OCI-LY7 (cell line): ENCODE measurements at regions not wholly inside any gene's neighbourhood (a gene's known extent, or its start where the extent isn't known, plus 50 kb on each side); places are given as distances from the start of the nearest gene placed in this dataset.

Source experiments
- EZH2phosphoT487 ChIP-seq: fragments of 200-600 bp; sonication (generic); IDR thresholded peaks from 2 replicates; pipeline ENCODE4 v1.6.1; 2018; ENCODE audit warnings: low read depth, borderline replicate concordance, mild to moderate bottlenecking, mixed run types, antibody characterized with exemption, low read length, moderate library complexity, mixed read lengths
- TF ChIP-seq, protein P1 (sequence below): fragments of 200-600 bp; sonication (generic); conservative IDR thresholded peaks from 2 replicates; pipeline ENCODE4 v1.5.1; 2014; ENCODE audit warnings: mild to moderate bottlenecking, antibody characterized with exemption, low read length, moderate library complexity, mixed read lengths

DNA sequence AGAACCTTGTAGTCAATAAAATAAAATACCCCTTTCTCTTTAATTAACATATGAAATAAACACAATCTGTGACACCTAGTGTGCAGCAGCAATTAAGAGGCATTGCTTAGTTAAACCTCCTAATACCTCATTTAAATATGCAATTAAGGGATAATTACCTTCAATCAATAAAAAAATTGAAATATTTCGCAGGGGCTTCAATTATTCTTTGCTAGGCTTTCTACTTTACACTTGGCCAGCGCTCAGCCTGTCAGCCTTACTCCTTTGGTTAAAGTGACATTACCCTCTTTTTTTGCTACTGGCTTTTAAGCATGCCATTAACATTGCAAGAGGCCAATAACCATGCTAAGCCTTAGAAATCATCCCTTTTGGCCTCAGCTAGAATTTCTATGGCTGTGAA, 327.5 kb upstream of the ZNF521 start:
- TF ChIP-seq, protein P1, sequence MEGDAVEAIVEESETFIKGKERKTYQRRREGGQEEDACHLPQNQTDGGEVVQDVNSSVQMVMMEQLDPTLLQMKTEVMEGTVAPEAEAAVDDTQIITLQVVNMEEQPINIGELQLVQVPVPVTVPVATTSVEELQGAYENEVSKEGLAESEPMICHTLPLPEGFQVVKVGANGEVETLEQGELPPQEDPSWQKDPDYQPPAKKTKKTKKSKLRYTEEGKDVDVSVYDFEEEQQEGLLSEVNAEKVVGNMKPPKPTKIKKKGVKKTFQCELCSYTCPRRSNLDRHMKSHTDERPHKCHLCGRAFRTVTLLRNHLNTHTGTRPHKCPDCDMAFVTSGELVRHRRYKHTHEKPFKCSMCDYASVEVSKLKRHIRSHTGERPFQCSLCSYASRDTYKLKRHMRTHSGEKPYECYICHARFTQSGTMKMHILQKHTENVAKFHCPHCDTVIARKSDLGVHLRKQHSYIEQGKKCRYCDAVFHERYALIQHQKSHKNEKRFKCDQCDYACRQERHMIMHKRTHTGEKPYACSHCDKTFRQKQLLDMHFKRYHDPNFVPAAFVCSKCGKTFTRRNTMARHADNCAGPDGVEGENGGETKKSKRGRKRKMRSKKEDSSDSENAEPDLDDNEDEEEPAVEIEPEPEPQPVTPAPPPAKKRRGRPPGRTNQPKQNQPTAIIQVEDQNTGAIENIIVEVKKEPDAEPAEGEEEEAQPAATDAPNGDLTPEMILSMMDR: no peak
- no peak for TF ChIP-seq EZH2phosphoT487
